ENCODE measurements at regions not wholly inside any gene's neighbourhood (a gene's known extent, or its start where the extent isn't known, plus 50 kb on each side); places are given as distances from the start of the nearest gene placed in this dataset.

- Histone ChIP-seq H3K4me3 (replicated peaks; ENCODE audit: low read depth, low read length) (no peak overlapping the region), H3K27me3 (replicated peaks; ENCODE audit: control insufficient read depth, insufficient read depth, low read length) (no peaks in the 10 kb centered on the region), H3K36me3 (ENCODE audit: control insufficient read depth, insufficient read depth, low read length) (no peaks in the 10 kb centered on the region)
- TF ChIP-seq CTCF (IDR thresholded peaks at IDR 0.05; ENCODE audit: insufficient read depth, low read length, poor library complexity, severe bottlenecking): no peak
- no peak for DNase-seq (ENCODE audit: extremely low read depth, insufficient read length)
These were observed 96.7 kb upstream of the FAM20A start for GRCh38 chr17:68697850-68698361.

DNA sequence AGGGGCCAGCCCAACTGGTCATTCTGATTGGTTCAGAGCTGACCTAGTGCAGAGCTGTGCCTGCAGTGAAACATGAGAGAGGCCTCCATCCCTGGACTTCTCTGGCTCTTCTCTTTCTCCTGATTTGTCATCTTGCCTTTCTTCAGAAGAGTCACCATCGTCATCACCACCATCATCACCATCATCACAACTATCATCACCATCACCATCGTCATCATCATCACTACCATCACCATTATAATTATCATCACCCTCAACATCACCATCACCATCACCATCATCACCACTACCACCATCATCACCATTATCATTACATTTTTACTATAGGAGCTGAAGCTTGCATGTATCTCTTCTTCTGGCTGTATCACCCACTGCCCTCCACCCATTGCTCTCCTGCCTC lies 94.5 kb upstream of the FAM20A start:
- H3K27me3 ChIP-seq (replicated peaks; ENCODE audit: control insufficient read depth, insufficient read depth, low read length): no peaks in the 10 kb centered on the region
- no peak overlapping the region for H3K4me3 ChIP-seq (replicated peaks; ENCODE audit: low read depth, low read length)
- DNase-seq (ENCODE audit: extremely low read depth, insufficient read length): no peak
- no peaks in the 10 kb centered on the region for H3K36me3 ChIP-seq (ENCODE audit: control insufficient read depth, insufficient read depth, low read length)
- no peak for TF ChIP-seq CTCF (IDR thresholded peaks at IDR 0.05; ENCODE audit: insufficient read depth, low read length, poor library complexity, severe bottlenecking)

DNA sequence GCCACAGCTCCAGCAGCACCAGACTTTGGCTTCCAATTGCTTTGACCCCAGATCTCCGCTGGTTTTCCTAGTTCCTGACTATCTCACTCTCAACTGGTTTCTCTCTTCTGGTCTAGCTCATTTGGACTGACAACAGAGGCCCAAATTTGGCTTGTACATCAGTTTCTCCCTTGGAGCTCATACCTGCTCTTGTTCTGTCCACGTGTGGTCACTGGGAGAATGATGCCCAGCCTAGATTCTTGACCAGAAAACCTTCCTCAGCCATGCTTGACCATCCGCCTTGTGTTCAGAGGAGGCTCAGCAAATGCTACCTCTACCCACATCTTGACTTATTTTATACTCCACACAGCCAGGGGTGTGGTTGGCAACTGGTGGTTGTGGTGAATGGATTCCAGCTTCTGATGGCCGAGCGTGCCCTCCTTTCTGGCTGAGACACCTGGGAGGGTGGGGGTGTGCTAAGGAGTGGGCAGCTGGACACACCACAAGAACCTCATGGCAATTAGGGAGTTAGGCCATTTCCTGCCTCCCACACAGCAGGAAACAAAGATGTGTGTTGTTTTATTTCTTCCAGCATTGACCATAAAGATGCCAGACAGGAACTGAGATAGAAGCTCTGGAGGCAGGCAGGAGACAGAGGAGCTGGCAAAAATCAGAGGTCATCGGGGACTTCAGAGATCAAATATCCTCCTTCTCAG lies 93.8 kb upstream of the FAM20A start:
- TF ChIP-seq CTCF (IDR thresholded peaks at IDR 0.05; ENCODE audit: insufficient read depth, low read length, poor library complexity, severe bottlenecking): no peak
- no peak overlapping the region for H3K4me3 ChIP-seq (replicated peaks; ENCODE audit: low read depth, low read length)
- H3K36me3 ChIP-seq (ENCODE audit: control insufficient read depth, insufficient read depth, low read length): no peaks in the 10 kb centered on the region
- H3K27me3 ChIP-seq (replicated peaks; ENCODE audit: control insufficient read depth, insufficient read depth, low read length): no peaks in the 10 kb centered on the region
- DNase-seq (ENCODE audit: extremely low read depth, insufficient read length): no peak

DNA sequence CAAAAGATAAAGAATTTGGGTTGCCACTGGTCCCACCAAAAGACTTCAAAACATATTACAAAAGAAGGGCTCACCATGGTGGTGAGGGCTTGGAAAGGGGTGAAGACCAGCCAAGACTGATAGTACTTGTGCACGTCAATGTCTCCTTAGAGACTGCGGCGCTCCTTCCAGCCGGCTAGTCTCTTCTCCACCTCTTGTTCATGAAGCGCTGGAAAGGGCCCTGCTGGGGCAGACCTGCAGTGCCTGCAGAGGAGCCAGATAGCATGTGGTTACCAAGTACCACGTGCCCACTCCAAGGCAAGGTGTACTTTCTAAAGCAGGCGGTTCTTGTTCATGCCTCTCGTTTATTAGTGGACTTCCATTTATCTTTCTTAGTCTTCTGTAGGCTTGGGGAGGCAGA lies 92.7 kb upstream of the FAM20A start:
- TF ChIP-seq CTCF (IDR thresholded peaks at IDR 0.05; ENCODE audit: insufficient read depth, low read length, poor library complexity, severe bottlenecking): no peak
- Histone ChIP-seq H3K36me3 (ENCODE audit: control insufficient read depth, insufficient read depth, low read length) (no peaks in the 10 kb centered on the region), H3K4me3 (replicated peaks; ENCODE audit: low read depth, low read length) (no peak overlapping the region), H3K27me3 (replicated peaks; ENCODE audit: control insufficient read depth, insufficient read depth, low read length) (no peaks in the 10 kb centered on the region)
- DNase-seq (ENCODE audit: extremely low read depth, insufficient read length): no peak

GRCh38 chr17:68693466-68693865 lies 92.3 kb upstream of the FAM20A start:
- Histone ChIP-seq H3K4me3 (replicated peaks; ENCODE audit: low read depth, low read length) (no peak overlapping the region), H3K27me3 (replicated peaks; ENCODE audit: control insufficient read depth, insufficient read depth, low read length) (no peaks in the 10 kb centered on the region), H3K36me3 (ENCODE audit: control insufficient read depth, insufficient read depth, low read length) (no peaks in the 10 kb centered on the region)
- DNase-seq (ENCODE audit: extremely low read depth, insufficient read length): no peak
- no peak for TF ChIP-seq CTCF (IDR thresholded peaks at IDR 0.05; ENCODE audit: insufficient read depth, low read length, poor library complexity, severe bottlenecking)
